GM12875 (cell line): ENCODE measurements at regions not wholly inside any gene's neighbourhood (a gene's known extent, or its start where the extent isn't known, plus 50 kb on each side); places are given as distances from the start of the nearest gene placed in this dataset.
"Not testable (repeated sequence)": the region's sequence is repeated elsewhere in the genome, so short reads cannot be mapped to it uniquely, and the experiment has no call there.

Experiments
- H3K4me3 ChIP-seq: one replicate; pipeline ENCODE4 v1.5.1; 2011; ENCODE audit warnings: low read depth, low read length, control low read depth
- CTCF ChIP-seq: IDR thresholded peaks from 2 replicates; pipeline ENCODE4 v1.5.1; 2011; ENCODE audit warnings: low read depth, mild to moderate bottlenecking, control low read depth, inconsistent platforms, low read length, moderate library complexity, borderline replicate concordance; ENCODE audit not compliant: insufficient read depth

DNA sequence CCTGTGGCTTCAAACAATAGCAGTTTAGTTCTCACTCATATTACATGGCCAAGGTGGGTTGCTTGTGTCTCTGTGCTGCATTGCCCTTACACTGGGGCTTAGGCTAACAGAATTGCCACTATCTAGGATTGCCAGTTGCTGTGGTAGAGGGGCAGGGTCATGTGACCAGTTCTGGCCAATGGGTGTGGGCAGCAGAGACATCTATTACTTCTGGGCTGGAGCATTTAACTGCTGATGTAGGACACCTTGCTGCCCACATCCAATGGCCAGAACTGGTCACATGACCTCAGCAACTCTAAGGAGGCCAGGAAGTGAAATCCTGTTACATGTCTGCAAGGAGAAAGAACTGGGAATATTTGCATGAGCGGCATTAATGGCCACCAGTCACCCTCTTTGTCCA, 199.3 kb downstream of the C9orf152 start:
- no peak for TF ChIP-seq CTCF
- no peak overlapping the region for H3K4me3 ChIP-seq

DNA sequence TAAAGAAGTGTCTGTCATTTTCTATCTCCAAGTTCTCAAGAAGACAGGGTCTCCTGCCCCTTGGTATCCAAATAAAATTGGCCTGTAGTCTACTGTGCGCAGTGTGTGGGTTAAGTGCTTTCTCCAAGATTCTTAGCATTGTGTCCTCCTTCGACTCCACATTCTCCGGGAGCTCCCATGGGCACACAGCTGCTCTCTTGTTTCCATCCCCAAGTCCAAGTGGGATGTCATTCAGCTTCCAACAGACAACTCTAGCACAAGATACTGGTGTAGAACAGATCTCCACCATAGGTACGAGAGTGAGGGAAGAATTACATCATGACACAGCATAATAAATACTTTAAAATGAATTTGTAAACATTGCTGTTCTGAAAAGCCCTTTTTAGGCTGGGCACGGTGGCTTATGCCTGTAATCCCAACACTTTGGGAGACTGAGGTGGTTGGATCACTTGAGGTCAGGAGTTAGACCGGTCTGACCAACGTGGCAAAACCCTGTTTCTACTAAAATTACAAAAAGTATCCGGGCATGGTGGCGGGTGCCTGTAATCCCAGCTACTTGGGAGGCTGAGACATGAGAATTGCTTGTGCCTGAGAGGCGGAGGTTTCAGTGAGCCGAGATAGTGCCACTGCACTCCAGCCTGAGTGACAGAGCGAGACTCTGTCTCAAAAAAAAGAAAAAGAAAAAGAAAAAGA, 196.2 kb downstream of the C9orf152 start:
- TF ChIP-seq CTCF: no peak
- H3K4me3 ChIP-seq: no peak overlapping the region

DNA sequence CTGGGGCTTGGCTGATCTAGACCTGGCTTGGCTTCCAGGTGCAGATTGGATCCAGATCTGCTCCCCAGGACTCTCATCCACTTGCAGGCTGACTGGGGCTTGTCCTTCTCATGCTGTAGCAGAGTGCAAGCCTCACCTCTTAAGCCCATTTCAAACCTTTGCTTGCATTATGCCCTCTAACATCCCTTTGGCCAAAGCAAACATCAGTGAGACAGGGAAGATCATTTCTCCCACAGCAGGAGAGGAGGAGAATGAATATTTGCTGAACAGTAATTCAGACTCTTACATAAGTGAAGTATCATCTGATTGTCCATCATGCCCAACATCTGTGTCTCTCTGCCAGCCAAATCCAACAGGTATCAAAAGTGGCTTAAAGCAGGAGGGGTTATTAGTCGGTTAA, 194.9 kb downstream of the C9orf152 start:
- TF ChIP-seq CTCF: no peak
- no peak overlapping the region for H3K4me3 ChIP-seq

GRCh38 chr9:110015759-110016158, 192.2 kb downstream of the C9orf152 start:
- no peak overlapping the region for H3K4me3 ChIP-seq
- no peak for TF ChIP-seq CTCF

DNA sequence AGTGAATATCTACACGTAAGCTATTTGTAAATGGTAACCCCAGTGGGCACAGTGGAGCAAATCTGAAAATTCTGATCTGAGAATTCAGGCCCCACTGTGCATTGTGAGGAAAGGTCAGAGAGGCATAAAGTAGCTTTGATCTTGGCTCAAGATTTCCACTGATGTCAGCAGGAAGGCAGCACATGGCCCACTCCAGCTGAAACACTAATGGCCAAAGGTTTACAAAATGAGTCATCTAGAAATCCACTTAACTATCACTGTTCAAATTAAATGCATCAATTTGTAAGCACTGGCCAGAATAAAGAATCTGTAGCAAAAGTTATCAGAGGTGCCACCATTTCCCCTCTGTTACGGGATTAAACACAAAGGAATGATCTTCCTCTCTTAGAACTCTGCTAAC, 191.6 kb downstream of the C9orf152 start:
- TF ChIP-seq CTCF: no peak
- H3K4me3 ChIP-seq: no peak overlapping the region

DNA sequence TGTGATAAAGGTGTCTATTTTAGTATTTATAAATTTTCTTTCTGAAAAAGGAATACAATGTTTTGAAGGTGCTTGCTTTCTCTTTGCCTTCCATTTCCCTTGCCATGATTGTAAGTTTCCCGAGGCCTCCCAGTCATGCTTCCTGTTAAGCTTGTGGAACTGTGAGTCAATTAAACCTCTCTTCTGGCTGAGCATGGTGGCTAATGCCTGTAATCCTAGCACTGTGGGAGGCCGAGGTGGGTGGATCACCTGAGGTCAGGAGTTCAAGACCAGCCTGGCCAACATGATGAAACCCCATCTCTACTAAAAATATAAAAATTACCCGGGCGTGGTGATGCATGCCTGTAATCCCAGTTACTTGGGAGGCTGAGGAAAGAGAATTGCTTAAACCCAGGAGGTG, 187.7 kb downstream of the C9orf152 start:
- H3K4me3 ChIP-seq: not testable (repeated sequence)

GRCh38 chr9:110021891-110022290, 186.1 kb downstream of the C9orf152 start:
- H3K4me3 ChIP-seq: no peak overlapping the region
- no peak for TF ChIP-seq CTCF

GRCh38 chr9:110023221-110023620, 184.7 kb downstream of the C9orf152 start:
- not testable (repeated sequence) for H3K4me3 ChIP-seq
